RWPE1 (cell line): ENCODE measurements at regions not wholly inside any gene's neighbourhood (a gene's known extent, or its start where the extent isn't known, plus 50 kb on each side); places are given as distances from the start of the nearest gene placed in this dataset.
A peak's percentile ranks its signal among the peaks of the same experiment; 100 is the strongest.

Source experiments
- CTCF ChIA-PET: fragments of 350-600 bp; sonication (Branson Sonifier 250); formaldehyde crosslinking; extraction: SDS; loops from one replicate; lab custom pipeline; 2021; lab: Yijun Ruan, JAX
- POLR2A ChIA-PET: fragments of 400-600 bp; formaldehyde crosslinking; extraction: SDS; loops from one replicate; lab custom pipeline; 2020; ENCODE audit warnings: antibody characterized with exemption; ENCODE audit not compliant: low non-redundant PET; lab: Yijun Ruan, JAX
- DNase-seq: peaks from one replicate; pipeline ENCODE4 v3.0.0; 2012; ENCODE audit warnings: low spot score
- H3K27ac ChIP-seq: fragments of 450-650 bp; 2 replicates; pipeline ENCODE4 v1.5.1; 2017
- TF ChIP-seq, protein P1 (sequence below): fragments of 450-650 bp; conservative IDR thresholded peaks from 2 replicates; pipeline ENCODE4 v1.5.1; 2017; ENCODE audit warnings: low read depth, mild to moderate bottlenecking

DNA sequence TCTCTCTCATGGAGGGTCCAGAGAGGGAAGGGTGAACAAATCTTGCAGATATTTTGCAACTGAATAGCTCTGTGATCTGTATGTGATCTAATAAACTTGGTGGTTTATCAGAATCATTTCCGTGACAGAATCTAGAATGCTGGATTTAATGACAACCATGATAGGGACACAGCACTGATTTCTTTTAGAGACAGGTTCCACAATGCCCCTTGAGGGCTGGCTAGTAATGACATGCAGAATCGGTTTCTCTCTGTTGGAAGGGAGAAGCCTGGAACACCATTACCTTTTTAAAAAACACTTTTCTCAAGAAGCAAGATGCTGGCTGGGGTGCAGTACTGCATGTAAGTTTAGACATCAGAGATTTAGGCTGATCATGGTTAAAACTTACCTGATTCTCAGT is 313.4 kb downstream of the CDH26 start:
- TF ChIP-seq, protein P1, sequence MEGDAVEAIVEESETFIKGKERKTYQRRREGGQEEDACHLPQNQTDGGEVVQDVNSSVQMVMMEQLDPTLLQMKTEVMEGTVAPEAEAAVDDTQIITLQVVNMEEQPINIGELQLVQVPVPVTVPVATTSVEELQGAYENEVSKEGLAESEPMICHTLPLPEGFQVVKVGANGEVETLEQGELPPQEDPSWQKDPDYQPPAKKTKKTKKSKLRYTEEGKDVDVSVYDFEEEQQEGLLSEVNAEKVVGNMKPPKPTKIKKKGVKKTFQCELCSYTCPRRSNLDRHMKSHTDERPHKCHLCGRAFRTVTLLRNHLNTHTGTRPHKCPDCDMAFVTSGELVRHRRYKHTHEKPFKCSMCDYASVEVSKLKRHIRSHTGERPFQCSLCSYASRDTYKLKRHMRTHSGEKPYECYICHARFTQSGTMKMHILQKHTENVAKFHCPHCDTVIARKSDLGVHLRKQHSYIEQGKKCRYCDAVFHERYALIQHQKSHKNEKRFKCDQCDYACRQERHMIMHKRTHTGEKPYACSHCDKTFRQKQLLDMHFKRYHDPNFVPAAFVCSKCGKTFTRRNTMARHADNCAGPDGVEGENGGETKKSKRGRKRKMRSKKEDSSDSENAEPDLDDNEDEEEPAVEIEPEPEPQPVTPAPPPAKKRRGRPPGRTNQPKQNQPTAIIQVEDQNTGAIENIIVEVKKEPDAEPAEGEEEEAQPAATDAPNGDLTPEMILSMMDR, result peak; percentile 32
- CTCF ChIA-PET, result interaction anchor here (0.7 to 1.0 kb wide), 2 partner anchors 9 to 141 kb away, joined by 3 to 5 read pairs; no protein-coding TSS in a partner anchor
- DNase-seq, result peak; percentile 38
- no peak overlapping the region for H3K27ac ChIP-seq
- POLR2A ChIA-PET, result no interaction called here

- CTCF ChIA-PET, result interaction anchor here (1.6 kb wide), 1 partner anchor 10 kb away, joined by 6 read pairs; no protein-coding TSS in a partner anchor
- POLR2A ChIA-PET, result no interaction called here
- TF ChIP-seq, protein P1, result no peak
- DNase-seq, result no peak
- H3K27ac ChIP-seq, result no peak overlapping the region
Observed at GRCh38 chr20:60272790-60273189, 314.6 kb downstream of the CDH26 start.

DNA sequence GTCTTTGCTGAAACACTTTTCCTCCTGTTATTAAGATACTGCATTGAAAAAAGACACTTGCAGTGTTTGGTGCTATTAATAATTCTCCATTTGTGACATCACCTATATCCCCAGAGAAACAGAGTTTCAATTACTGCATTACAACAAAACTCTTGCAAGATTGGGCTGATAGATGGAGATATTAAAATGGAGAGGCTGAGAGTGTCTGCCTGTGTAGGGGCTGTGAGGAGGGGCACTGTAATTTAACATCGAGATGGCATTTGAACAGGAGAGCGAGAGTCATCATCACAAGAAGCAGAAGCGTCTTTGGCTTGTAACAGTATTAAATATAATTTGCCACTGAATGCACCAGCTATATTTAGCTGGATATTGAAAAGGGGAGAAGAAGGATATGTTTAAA is 316.5 kb downstream of the CDH26 start:
- DNase-seq, result no peak
- POLR2A ChIA-PET, result no interaction called here
- CTCF ChIA-PET, result interaction anchor here (0.8 to 1.4 kb wide), 2 partner anchors 12 to 18 kb away, joined by 3 read pairs; no protein-coding TSS in a partner anchor
- TF ChIP-seq, protein P1, result no peak
- H3K27ac ChIP-seq, result no peak overlapping the region

DNA sequence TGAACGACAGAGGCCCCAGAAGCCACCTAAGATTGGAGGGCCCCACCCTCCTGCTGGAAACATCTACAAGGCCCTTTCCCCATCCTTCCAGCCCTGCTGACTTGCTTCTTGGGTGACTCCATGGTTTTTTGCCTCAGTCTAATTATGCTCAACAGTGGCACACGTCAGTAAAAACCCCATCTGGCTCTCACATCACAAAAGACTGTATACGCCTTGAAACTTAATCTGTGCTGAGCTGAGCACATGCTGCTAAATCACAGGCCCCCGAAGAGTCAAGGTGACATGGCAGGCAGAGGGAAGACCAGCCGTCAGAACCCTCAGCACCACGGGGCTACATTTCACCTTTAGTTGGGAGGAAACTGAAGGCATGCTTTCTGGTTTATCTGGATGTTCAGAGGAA is 323.1 kb downstream of the CDH26 start:
- DNase-seq, result no peak
- ChIA-PET POLR2A (no interaction called here), CTCF (interaction anchor here (0.6 to 1.3 kb wide), 2 partner anchors 70 to 1263 kb away, joined by 3 to 5 read pairs; no protein-coding TSS in a partner anchor)
- TF ChIP-seq, protein P1, result no peak
- no peak overlapping the region for H3K27ac ChIP-seq

GRCh38 chr20:60283281-60283680 is 325.1 kb downstream of the CDH26 start:
- no peak for DNase-seq
- CTCF ChIA-PET, result interaction anchor here (0.8 to 0.9 kb wide), 2 partner anchors 14 to 71 kb away, joined by 3 read pairs; no protein-coding TSS in a partner anchor
- TF ChIP-seq, protein P1, result no peak
- H3K27ac ChIP-seq, result no peak overlapping the region
- POLR2A ChIA-PET, result no interaction called here

- POLR2A ChIA-PET, result no interaction called here
- no peak overlapping the region for H3K27ac ChIP-seq
- no peak for DNase-seq
- TF ChIP-seq, protein P1, result no peak
- CTCF ChIA-PET, result interaction anchor here (0.6 to 1.3 kb wide), 2 partner anchors 24 to 65 kb away, joined by 4 read pairs; no protein-coding TSS in a partner anchor
Observed at GRCh38 chr20:60286764-60287163, 328.5 kb downstream of the CDH26 start.
